Prostate gland (tissue), 2 donors: ENCODE measurements at regions not wholly inside any gene's neighbourhood (a gene's known extent, or its start where the extent isn't known, plus 50 kb on each side); places are given as distances from the start of the nearest gene placed in this dataset.

ENCODE experiments used
- DNase-seq: peaks from one replicate; pipeline ENCODE4 v3.0.0-alpha.2; 2019; ENCODE audit warnings: low spot score
- H3K27ac ChIP-seq, 2 donors: fragments of 200-600 bp; sonication (generic); 2 replicates each; pipeline ENCODE4 v1.5.1; 2017 to 2019
- H3K27me3 ChIP-seq: fragments of 200-600 bp; sonication (generic); replicated peaks from 2 replicates; pipeline ENCODE4 v1.5.1; 2019; ENCODE audit not compliant: insufficient read depth
- H3K36me3 ChIP-seq, 2 donors: fragments of 200-600 bp; sonication (generic); 1 replicate in 1 of 2; 2 replicates in 1 of 2; pipeline versions ENCODE4 v1.5.1 to v1.8.1; 2017 to 2019
- H3K4me1 ChIP-seq: fragments of 200-600 bp; sonication (generic); replicated peaks from 2 replicates; pipeline ENCODE4 v1.5.1; 2019
- H3K4me3 ChIP-seq, 2 donors: fragments of 200-600 bp; sonication (generic); 2 replicates each; pipeline ENCODE4 v1.5.1; 2017 to 2019
- H3K9me3 ChIP-seq: fragments of 200-600 bp; sonication (generic); 2 replicates; pipeline ENCODE4 v1.5.1; 2017
- CTCF ChIP-seq, 4 experiments: fragments of 200-600 bp in 2 of 4; fragments of 450-650 bp in 2 of 4; sonication (generic) in 2 of 4; IDR thresholded peaks; 1 replicate in 3 of 4; 2 replicates in 1 of 4; pipeline ENCODE4 v1.5.1; 2016 to 2019; ENCODE audit warnings: antibody characterized with exemption in 4 of 4, mild to moderate bottlenecking in 2 of 4, moderate library complexity in 2 of 4
- POLR2A ChIP-seq: fragments of 450-650 bp; IDR thresholded peaks from one replicate; pipeline ENCODE4 v1.6.1; 2016; ENCODE audit warnings: antibody characterized with exemption, mild to moderate bottlenecking
- POLR2AphosphoS5 ChIP-seq: sonication (generic); formaldehyde crosslinking; IDR thresholded peaks from one replicate; pipeline ENCODE4 v1.6.1; 2017; ENCODE audit warnings: antibody characterized with exemption
- WGBS: methylation state at CpG from one replicate; pipeline ENCODE4 v1.1.5; 2018; 5-methylcytosine and 5-hydroxymethylcytosine counted together
- intact Hi-C: fragments of 100-400 bp; cut with DNase I; formaldehyde crosslinking; loops from one replicate; pipeline ENCODE4 v1.14.2; 2022

DNA sequence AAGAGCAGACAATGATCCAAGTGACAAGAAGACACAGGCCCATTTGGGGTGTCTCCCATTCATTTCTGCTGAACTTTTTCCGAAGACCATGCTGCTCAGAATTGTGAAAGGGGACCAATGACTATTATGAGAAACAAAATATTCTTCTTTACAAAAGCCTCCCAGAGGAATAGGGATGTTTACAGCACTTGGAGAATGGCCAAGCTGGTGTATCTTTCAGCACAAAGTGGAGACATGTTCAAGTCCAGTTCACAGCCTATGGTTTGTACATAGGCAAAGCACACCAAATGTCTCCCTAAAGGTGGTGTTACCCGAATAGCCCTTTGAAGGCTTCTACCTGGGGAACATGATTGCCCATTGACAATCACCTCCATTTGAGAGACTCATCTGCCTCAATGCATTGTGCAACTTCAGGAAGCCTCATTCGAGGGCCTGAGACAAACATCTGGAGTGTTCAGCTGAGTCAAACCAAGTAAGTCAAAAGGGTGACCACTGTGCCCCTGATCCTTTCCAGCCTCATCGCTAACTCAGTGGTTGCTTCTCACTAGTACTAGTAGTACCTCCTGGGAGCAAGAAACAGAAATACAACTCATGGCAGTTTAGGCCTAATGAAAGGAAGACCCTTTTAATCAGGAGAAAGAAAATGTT, 451.0 kb upstream of the MARCKS start:
- no peaks in the 10 kb centered on the region for H3K4me1 ChIP-seq
- TF ChIP-seq POLR2AphosphoS5 (no peak), CTCF (IDR thresholded peaks at IDR 0.05) (no peak), POLR2A (no peak)
- H3K27ac ChIP-seq: no peak overlapping the region
- no peak overlapping the region for H3K4me3 ChIP-seq
- whole genome bisulfite sequencing: 96% methylated on average over 4 of the region's 4 CpGs
- H3K27me3 ChIP-seq: no peaks in the 10 kb centered on the region
- no peak for DNase-seq
- H3K9me3 ChIP-seq: no peaks in the 10 kb centered on the region
- H3K36me3 ChIP-seq: no peaks in the 10 kb centered on the region
- intact Hi-C loops: no loop called here

DNA sequence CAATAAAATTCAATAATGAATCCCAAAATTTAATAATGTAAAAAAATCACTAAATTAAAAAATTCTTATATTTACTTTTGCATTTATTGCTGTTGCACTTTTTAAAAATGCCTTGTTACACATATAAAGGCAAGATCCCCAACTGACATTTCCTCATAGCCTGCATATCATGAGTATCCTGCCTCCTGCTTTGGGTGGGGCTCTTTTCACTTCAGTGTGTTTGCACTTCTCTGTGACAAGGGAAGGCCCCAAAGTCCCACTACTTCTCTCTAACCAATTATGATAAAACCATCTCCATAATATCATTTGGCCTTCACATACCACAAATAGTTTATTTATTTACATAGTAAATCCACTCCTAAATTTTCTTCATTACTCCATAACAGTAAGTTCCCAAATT, 446.1 kb upstream of the MARCKS start:
- intact Hi-C loops: loop anchor here (10.0 kb wide), 1 partner anchor 444 kb away; the partner anchor contains the start of gene MARCKS
- no peaks in the 10 kb centered on the region for H3K4me1 ChIP-seq
- TF ChIP-seq POLR2AphosphoS5: no peak
- no peak for DNase-seq
- H3K27ac ChIP-seq: no peak overlapping the region
- no peaks in the 10 kb centered on the region for H3K27me3 ChIP-seq
- no peaks in the 10 kb centered on the region for H3K9me3 ChIP-seq
- H3K36me3 ChIP-seq: no peaks in the 10 kb centered on the region
- no peak overlapping the region for H3K4me3 ChIP-seq

GRCh38 chr6:113412589-113413357, 444.4 kb upstream of the MARCKS start:
- Histone ChIP-seq H3K27ac (no peak overlapping the region), H3K4me1 (no peaks in the 10 kb centered on the region), H3K9me3 (no peaks in the 10 kb centered on the region), H3K4me3 (no peak overlapping the region), H3K27me3 (no peaks in the 10 kb centered on the region), H3K36me3 (no peaks in the 10 kb centered on the region)
- no peak for TF ChIP-seq CTCF (IDR thresholded peaks at IDR 0.05)
- no peak for TF ChIP-seq POLR2A
- TF ChIP-seq POLR2AphosphoS5: no peak
- intact Hi-C loops: loop anchor here (10.0 kb wide), 1 partner anchor 442 kb away; the partner anchor contains the start of gene MARCKS
- DNase-seq: no peak
- WGBS: 88% methylated on average over 1 of the region's 1 CpG

GRCh38 chr6:113414511-113414910, 442.6 kb upstream of the MARCKS start:
- peak in 2 of 4 experiments; percentile 33 to 49 for TF ChIP-seq CTCF (IDR thresholded peaks at IDR 0.05)
- TF ChIP-seq POLR2A: no peak
- no peak for TF ChIP-seq POLR2AphosphoS5
- Histone ChIP-seq H3K4me3 (no peak overlapping the region), H3K27me3 (no peaks in the 10 kb centered on the region), H3K36me3 (no peaks in the 10 kb centered on the region), H3K27ac (no peak overlapping the region), H3K4me1 (no peaks in the 10 kb centered on the region), H3K9me3 (no peaks in the 10 kb centered on the region)
- intact Hi-C loops: loop anchor here (10.0 kb wide), 1 partner anchor 440 kb away; the partner anchor contains the start of gene MARCKS
- DNase-seq: peak; percentile 28
- WGBS: 32% methylated on average over 3 of the region's 3 CpGs

DNA sequence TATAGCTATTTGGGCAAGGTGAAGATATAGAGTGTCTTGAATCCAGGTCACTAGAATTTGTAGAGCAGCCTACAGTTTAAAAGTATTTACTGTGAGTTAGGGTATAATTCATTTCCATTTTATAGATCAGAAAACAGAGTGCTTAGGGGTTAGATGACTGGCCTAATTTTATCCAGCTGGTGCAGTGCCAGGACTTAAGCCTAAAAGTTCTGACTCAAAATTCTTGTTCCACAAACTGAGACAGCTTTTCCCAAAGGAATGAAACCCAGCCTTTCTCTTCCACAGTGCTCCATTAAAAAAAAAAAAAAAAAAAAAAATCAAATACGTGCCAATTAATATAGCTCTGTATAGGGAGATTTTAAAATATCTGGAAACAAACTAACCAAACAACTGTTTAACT, 441.0 kb upstream of the MARCKS start:
- Histone ChIP-seq H3K4me3 (no peak overlapping the region), H3K27me3 (no peaks in the 10 kb centered on the region), H3K27ac (no peak overlapping the region), H3K4me1 (no peaks in the 10 kb centered on the region), H3K9me3 (no peaks in the 10 kb centered on the region), H3K36me3 (no peaks in the 10 kb centered on the region)
- DNase-seq: no peak
- 91% methylated on average over 1 of the region's 1 CpG for WGBS
- TF ChIP-seq POLR2AphosphoS5 (no peak), POLR2A (no peak), CTCF (IDR thresholded peaks at IDR 0.05) (no peak)
- intact Hi-C loops: loop anchor here (10.0 kb wide), 1 partner anchor 439 kb away; the partner anchor contains the start of gene MARCKS
